GM06990 (cell line): ENCODE measurements at regions not wholly inside any gene's neighbourhood (a gene's known extent, or its start where the extent isn't known, plus 50 kb on each side); places are given as distances from the start of the nearest gene placed in this dataset.

Experiments
- DNase-seq: peaks from one replicate; pipeline ENCODE4 v3.0.0-alpha.2; 2011; ENCODE audit not compliant: insufficient read length; ENCODE audit errors: extremely low read depth
- H3K27me3 ChIP-seq: replicated peaks from 2 replicates; pipeline ENCODE4 v1.6.0; 2011; ENCODE audit warnings: low read length; ENCODE audit not compliant: control insufficient read depth, insufficient read depth
- H3K36me3 ChIP-seq: 2 replicates; pipeline ENCODE4 v1.5.1; 2011; ENCODE audit warnings: low read length; ENCODE audit not compliant: control insufficient read depth, insufficient read depth
- H3K4me3 ChIP-seq: replicated peaks from 2 replicates; pipeline ENCODE4 v1.5.1; 2011; ENCODE audit warnings: low read depth, mild to moderate bottlenecking, control low read depth, low read length
- CTCF ChIP-seq: IDR thresholded peaks from 2 replicates; pipeline ENCODE4 v1.5.1; 2011; ENCODE audit warnings: low read length, control low read depth, mild to moderate bottlenecking, inconsistent platforms; ENCODE audit not compliant: insufficient read depth, poor library complexity, severe bottlenecking

DNA sequence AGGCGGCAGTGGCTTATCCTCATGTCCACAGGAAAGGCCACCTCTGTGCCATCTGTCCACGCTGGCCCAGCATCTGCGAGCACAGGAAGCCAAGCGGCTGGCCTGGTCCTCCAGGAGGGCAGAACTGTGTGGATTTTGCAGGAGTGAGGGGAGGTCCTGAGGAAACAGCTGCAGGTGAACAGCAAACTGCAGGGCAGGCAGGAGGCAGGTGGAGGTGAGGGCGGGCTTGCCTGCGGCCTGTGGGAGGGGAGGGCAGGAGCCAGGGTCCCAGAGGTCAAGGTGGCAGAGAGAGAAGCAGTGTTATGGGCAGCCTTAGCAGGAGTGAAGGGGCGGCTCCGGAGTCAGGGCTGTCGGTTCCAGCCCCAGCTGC, 369.7 kb downstream of the SHANK2 start:
- Histone ChIP-seq H3K4me3 (no peak overlapping the region), H3K27me3 (no peaks in the 10 kb centered on the region; the same call in 1 of the 2 replicates), H3K36me3 (no peaks in the 10 kb centered on the region)
- TF ChIP-seq CTCF, result no peak
- no peak for DNase-seq

GRCh38 chr11:70883323-70883940, 368.9 kb downstream of the SHANK2 start:
- H3K36me3 ChIP-seq, result no peaks in the 10 kb centered on the region
- no peak overlapping the region for H3K4me3 ChIP-seq
- DNase-seq, result no peak
- no peaks in the 10 kb centered on the region; the same call in 1 of the 2 replicates for H3K27me3 ChIP-seq
- TF ChIP-seq CTCF, result no peak

DNA sequence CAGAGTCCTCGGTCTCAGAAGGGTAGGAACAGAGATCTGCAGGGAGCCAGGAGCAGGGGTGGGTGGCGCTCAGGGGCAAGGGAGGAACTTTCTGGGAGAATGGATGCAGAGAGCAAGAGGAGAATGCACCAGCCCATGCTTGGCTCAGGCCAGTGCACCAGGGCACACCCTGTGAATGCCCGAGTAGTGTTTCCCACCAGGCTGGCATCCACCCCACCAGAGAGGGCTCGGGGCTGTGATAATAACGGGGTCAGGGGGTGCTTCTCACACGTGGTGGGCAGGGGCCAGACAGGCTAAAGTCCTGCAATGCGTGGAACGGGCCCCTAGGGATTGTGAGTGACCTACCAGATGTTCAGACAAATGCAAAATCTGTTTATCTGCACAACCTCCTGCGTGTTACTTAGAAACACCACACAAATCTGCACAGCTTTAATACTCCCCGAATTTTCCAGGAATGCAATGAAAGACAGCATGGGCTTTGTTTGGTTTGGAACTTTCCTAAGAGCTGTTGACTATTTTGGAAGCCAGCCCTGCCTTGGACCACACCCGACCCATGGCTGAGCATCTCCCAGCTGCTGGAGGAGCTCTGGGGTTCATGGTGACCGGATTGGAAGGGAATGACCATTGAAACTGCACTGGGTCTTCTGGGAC, 368.3 kb downstream of the SHANK2 start:
- no peaks in the 10 kb centered on the region; the same call in 1 of the 2 replicates for H3K27me3 ChIP-seq
- H3K36me3 ChIP-seq, result no peaks in the 10 kb centered on the region
- no peak overlapping the region for H3K4me3 ChIP-seq
- DNase-seq, result no peak
- TF ChIP-seq CTCF, result no peak

DNA sequence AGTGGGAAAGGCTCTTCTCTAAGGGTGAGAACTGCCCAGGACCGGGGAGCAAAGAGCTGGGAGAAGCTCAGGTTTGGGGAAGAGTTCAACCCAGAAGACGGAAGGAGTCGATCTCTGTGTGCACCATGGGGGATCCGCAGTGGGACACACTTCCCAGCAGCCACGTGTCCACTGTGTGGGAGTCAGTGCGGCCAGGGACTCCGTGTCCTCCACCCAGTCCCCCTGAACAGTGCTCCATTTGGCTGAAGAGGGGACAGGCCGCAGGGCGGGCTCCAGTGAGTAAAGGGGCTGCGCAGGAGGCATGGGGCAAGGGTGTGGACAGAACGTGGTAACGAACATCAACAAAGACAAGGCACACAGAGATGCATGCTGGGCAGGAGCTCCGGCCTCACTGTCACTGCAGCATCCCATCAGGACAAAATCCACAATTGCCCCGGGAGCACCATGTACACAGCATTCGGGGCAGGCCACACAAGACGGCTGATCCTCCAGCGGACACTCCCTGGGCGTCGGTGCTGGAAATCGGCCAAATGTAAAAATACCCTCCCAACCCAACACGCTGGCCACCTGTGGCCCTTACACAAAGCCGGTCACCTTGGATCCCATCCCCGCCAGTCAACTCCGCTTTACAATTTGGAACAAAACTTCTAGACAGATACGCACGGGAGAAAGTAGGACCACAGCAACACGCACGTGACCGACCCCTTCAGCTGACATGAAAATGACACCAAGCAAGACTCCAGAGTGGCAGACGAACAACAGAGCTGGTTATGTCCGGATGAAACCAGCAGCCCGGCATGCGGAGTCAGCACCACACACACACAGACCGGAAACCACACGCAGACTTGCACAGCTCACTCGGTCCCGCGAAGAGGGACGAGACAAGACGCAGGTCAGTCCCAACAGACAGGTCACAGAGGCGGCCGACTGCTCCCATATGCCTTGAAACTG, 366.8 kb downstream of the SHANK2 start:
- H3K27me3 ChIP-seq, result no peaks in the 10 kb centered on the region; the same call in 1 of the 2 replicates
- no peak overlapping the region for H3K4me3 ChIP-seq
- DNase-seq, result no peak
- no peaks in the 10 kb centered on the region for H3K36me3 ChIP-seq
- no peak for TF ChIP-seq CTCF

- TF ChIP-seq CTCF, result no peak
- no peaks in the 10 kb centered on the region for H3K36me3 ChIP-seq
- no peaks in the 10 kb centered on the region; the same call in 1 of the 2 replicates for H3K27me3 ChIP-seq
- DNase-seq, result no peak
- no peak overlapping the region for H3K4me3 ChIP-seq
These were observed 366.1 kb downstream of the SHANK2 start for GRCh38 chr11:70886256-70886655.
